ENCODE measurements at regions not wholly inside any gene's neighbourhood (a gene's known extent, or its start where the extent isn't known, plus 50 kb on each side); places are given as distances from the start of the nearest gene placed in this dataset.
A peak's percentile ranks its signal among the peaks of the same experiment; 100 is the strongest.

GRCh38 chr2:234304950-234305349 lies 191.9 kb downstream of the ARL4C start:
- H3K9me3 Mint-ChIP-seq, result no peaks in the 10 kb centered on the region
- Histone ChIP-seq H3K36me3 (ENCODE audit: control insufficient read depth in 2 of 2, extremely low read depth in 1 of 2, insufficient read depth in 1 of 2, low read length in 1 of 2) (no peaks in the 10 kb centered on the region), H3K27ac (ENCODE audit: low read length) (no peak overlapping the region), H3K4me3 (ENCODE audit: control insufficient read depth in 1 of 2, extremely low read depth in 1 of 2, low read length in 1 of 2) (no peak overlapping the region), H3K4me1 (ENCODE audit: control insufficient read depth in 1 of 2, extremely low read depth in 1 of 2, insufficient read depth in 2 of 2, low read length in 2 of 2) (peaks cover 22 to 51% of the 10 kb centered on the region in 2 experiments), H3K9me3 (no peaks in the 10 kb centered on the region), H3K27me3 (replicated peaks in 1 of 2; ENCODE audit: control insufficient read depth in 2 of 2, extremely low read depth in 1 of 2, insufficient read depth in 2 of 2, low read length in 1 of 2) (no peaks in the 10 kb centered on the region)
- DNase-seq (no peak), ATAC-seq (replicated peaks in 1 of 4) (no peak)
- no peaks in the 10 kb centered on the region for H3K36me3 Mint-ChIP-seq
- H3K27me3 Mint-ChIP-seq, result no peaks in the 10 kb centered on the region
- H3K4me3 Mint-ChIP-seq, result no peak overlapping the region
- POLR2A ChIA-PET, result interaction anchor here in 1 of 2 donors (0.9 kb wide), 1 partner anchor 150 kb away, joined by 4 read pairs; no protein-coding TSS in a partner anchor
- no peak overlapping the region for H3K27ac Mint-ChIP-seq
- WGBS (ENCODE audit: insufficient coverage), result 100% methylated on average over 1 of the region's 5 CpGs
- CTCF ChIA-PET, result interaction anchor here in 1 of 2 donors (0.6 kb wide), 2 partner anchors 23 to 58 kb away, joined by 3 to 6 read pairs; no protein-coding TSS in a partner anchor
- peaks cover 57 to 76% (median 65%) of the 10 kb centered on the region in 3 donors for H3K4me1 Mint-ChIP-seq

- Histone ChIP-seq H3K36me3 (ENCODE audit: control insufficient read depth in 2 of 2, extremely low read depth in 1 of 2, insufficient read depth in 1 of 2, low read length in 1 of 2) (no peaks in the 10 kb centered on the region), H3K4me1 (ENCODE audit: control insufficient read depth in 1 of 2, extremely low read depth in 1 of 2, insufficient read depth in 2 of 2, low read length in 2 of 2) (peaks cover 20 to 44% of the 10 kb centered on the region in 2 experiments), H3K27me3 (replicated peaks in 1 of 2; ENCODE audit: control insufficient read depth in 2 of 2, extremely low read depth in 1 of 2, insufficient read depth in 2 of 2, low read length in 1 of 2) (no peaks in the 10 kb centered on the region), H3K27ac (ENCODE audit: low read length) (no peak overlapping the region), H3K4me3 (ENCODE audit: control insufficient read depth in 1 of 2, extremely low read depth in 1 of 2, low read length in 1 of 2) (no peak overlapping the region), H3K9me3 (no peaks in the 10 kb centered on the region)
- Mint-ChIP-seq H3K4me1 (peaks cover 52 to 67% (median 55%) of the 10 kb centered on the region in 3 donors), H3K27ac (peak overlapping the region; percentile 9 to 83), H3K4me3 (no peak overlapping the region), H3K27me3 (no peaks in the 10 kb centered on the region), H3K9me3 (no peaks in the 10 kb centered on the region), H3K36me3 (no peaks in the 10 kb centered on the region)
- WGBS (ENCODE audit: insufficient coverage), result 100% methylated on average over 2 of the region's 4 CpGs
- ChIA-PET POLR2A (no interaction called here), CTCF (interaction anchor here in 1 of 2 donors (1.0 kb wide), 1 partner anchor 13 kb away, joined by 3 read pairs; no protein-coding TSS in a partner anchor)
- DNase-seq (no peak), ATAC-seq (replicated peaks in 1 of 4) (no peak)
Observed at GRCh38 chr2:234302664-234302991, 194.3 kb downstream of the ARL4C start.

GRCh38 chr2:234300932-234301823 lies 195.7 kb downstream of the ARL4C start:
- peak overlapping the region in 2 of 3 donors; percentile 1 to 64 for H3K4me3 Mint-ChIP-seq
- Histone ChIP-seq H3K27me3 (replicated peaks in 1 of 2; ENCODE audit: control insufficient read depth in 2 of 2, extremely low read depth in 1 of 2, insufficient read depth in 2 of 2, low read length in 1 of 2) (no peaks in the 10 kb centered on the region), H3K36me3 (ENCODE audit: control insufficient read depth in 2 of 2, extremely low read depth in 1 of 2, insufficient read depth in 1 of 2, low read length in 1 of 2) (no peaks in the 10 kb centered on the region), H3K4me1 (ENCODE audit: control insufficient read depth in 1 of 2, extremely low read depth in 1 of 2, insufficient read depth in 2 of 2, low read length in 2 of 2) (peaks cover 27 to 51% of the 10 kb centered on the region in 2 experiments), H3K4me3 (ENCODE audit: control insufficient read depth in 1 of 2, extremely low read depth in 1 of 2, low read length in 1 of 2) (no peak overlapping the region), H3K9me3 (no peaks in the 10 kb centered on the region), H3K27ac (ENCODE audit: low read length) (no peak overlapping the region)
- no peaks in the 10 kb centered on the region for H3K9me3 Mint-ChIP-seq
- ATAC-seq (replicated peaks in 1 of 4), result peak; percentile 37 to 55 (median 43)
- DNase-seq, result peak in 2 of 35 experiments; percentile 18 to 28
- peak overlapping the region; percentile 75 to 83 for H3K27ac Mint-ChIP-seq
- 77% methylated on average over 10 of the region's 18 CpGs for WGBS (ENCODE audit: insufficient coverage)
- H3K27me3 Mint-ChIP-seq, result no peaks in the 10 kb centered on the region
- peaks cover 59 to 70% (median 61%) of the 10 kb centered on the region in 3 donors for H3K4me1 Mint-ChIP-seq
- peaks cover 2% of the 10 kb centered on the region for H3K36me3 Mint-ChIP-seq
- ChIA-PET POLR2A (interaction anchor here in 1 of 2 donors (0.6 kb wide), 1 partner anchor 25 kb away, joined by 4 read pairs; no protein-coding TSS in a partner anchor), CTCF (no interaction called here)

GRCh38 chr2:234300391-234300925 lies 196.4 kb downstream of the ARL4C start:
- Mint-ChIP-seq H3K27ac (peak overlapping the region; percentile 15 to 83), H3K4me3 (peak overlapping the region in 1 of 3 donors; percentile 64), H3K4me1 (peaks cover 64 to 71% (median 69%) of the 10 kb centered on the region in 3 donors), H3K9me3 (no peaks in the 10 kb centered on the region), H3K27me3 (no peaks in the 10 kb centered on the region), H3K36me3 (peaks cover 3% of the 10 kb centered on the region)
- Histone ChIP-seq H3K9me3 (no peaks in the 10 kb centered on the region), H3K4me3 (ENCODE audit: control insufficient read depth in 1 of 2, extremely low read depth in 1 of 2, low read length in 1 of 2) (no peak overlapping the region), H3K27me3 (replicated peaks in 1 of 2; ENCODE audit: control insufficient read depth in 2 of 2, extremely low read depth in 1 of 2, insufficient read depth in 2 of 2, low read length in 1 of 2) (no peaks in the 10 kb centered on the region), H3K4me1 (ENCODE audit: control insufficient read depth in 1 of 2, extremely low read depth in 1 of 2, insufficient read depth in 2 of 2, low read length in 2 of 2) (peaks cover 29 to 56% of the 10 kb centered on the region in 2 experiments), H3K36me3 (ENCODE audit: control insufficient read depth in 2 of 2, extremely low read depth in 1 of 2, insufficient read depth in 1 of 2, low read length in 1 of 2) (no peaks in the 10 kb centered on the region), H3K27ac (ENCODE audit: low read length) (peak overlapping the region; percentile 47)
- POLR2A ChIA-PET, result interaction anchor here (0.6 to 1.4 kb wide), 2 partner anchors 26 to 146 kb away, joined by 4 to 5 read pairs; no protein-coding TSS in a partner anchor
- ATAC-seq (replicated peaks in 1 of 4), result peak in 2 of 4 experiments; percentile 64 to 65
- WGBS (ENCODE audit: insufficient coverage), result 70% methylated on average over 3 of the region's 6 CpGs
- CTCF ChIA-PET, result no interaction called here
- DNase-seq, result peak in 8 of 35 experiments; percentile 11 to 55 (median 28)

- H3K9me3 ChIP-seq, result no peaks in the 10 kb centered on the region
- H3K4me1 ChIP-seq (ENCODE audit: control insufficient read depth in 1 of 2, extremely low read depth in 1 of 2, insufficient read depth in 2 of 2, low read length in 2 of 2), result peaks cover 40 to 67% of the 10 kb centered on the region in 2 experiments
- no peaks in the 10 kb centered on the region for H3K36me3 ChIP-seq (ENCODE audit: control insufficient read depth in 2 of 2, extremely low read depth in 1 of 2, insufficient read depth in 1 of 2, low read length in 1 of 2)
- Mint-ChIP-seq H3K27ac (peak overlapping the region; percentile 55 to 59), H3K36me3 (peaks cover 3% of the 10 kb centered on the region), H3K4me1 (peaks cover 74 to 82% (median 81%) of the 10 kb centered on the region in 3 donors), H3K4me3 (peak overlapping the region in 1 of 3 donors; percentile 45), H3K9me3 (no peaks in the 10 kb centered on the region), H3K27me3 (no peaks in the 10 kb centered on the region)
- ATAC-seq (replicated peaks in 1 of 4) (no peak), DNase-seq (no peak)
- ChIA-PET CTCF (no interaction called here), POLR2A (interaction anchor here (0.6 to 1.4 kb wide), 3 partner anchors 147 to 155 kb away, joined by 3 to 6 read pairs (median 5); no protein-coding TSS in a partner anchor)
- no peak overlapping the region for H3K27ac ChIP-seq (ENCODE audit: low read length)
- H3K4me3 ChIP-seq (ENCODE audit: control insufficient read depth in 1 of 2, extremely low read depth in 1 of 2, low read length in 1 of 2), result no peak overlapping the region
- no peaks in the 10 kb centered on the region for H3K27me3 ChIP-seq (replicated peaks in 1 of 2; ENCODE audit: control insufficient read depth in 2 of 2, extremely low read depth in 1 of 2, insufficient read depth in 2 of 2, low read length in 1 of 2)
- WGBS (ENCODE audit: insufficient coverage), result no CpG with 5 or more reads among the region's 3 CpGs
Observed at GRCh38 chr2:234298918-234299317, 198.0 kb downstream of the ARL4C start.

GRCh38 chr2:234296991-234297390 lies 199.9 kb downstream of the ARL4C start:
- no peaks in the 10 kb centered on the region for H3K27me3 Mint-ChIP-seq
- H3K4me1 Mint-ChIP-seq, result peaks cover 85 to 89% (median 88%) of the 10 kb centered on the region in 3 donors
- H3K4me3 Mint-ChIP-seq, result peak overlapping the region in 1 of 3 donors; percentile 48
- H3K4me3 ChIP-seq (ENCODE audit: control insufficient read depth in 1 of 2, extremely low read depth in 1 of 2, low read length in 1 of 2), result no peak overlapping the region
- H3K27ac ChIP-seq (ENCODE audit: low read length), result peak overlapping the region; percentile 40
- peaks cover 52 to 72% of the 10 kb centered on the region in 2 experiments for H3K4me1 ChIP-seq (ENCODE audit: control insufficient read depth in 1 of 2, extremely low read depth in 1 of 2, insufficient read depth in 2 of 2, low read length in 2 of 2)
- peak overlapping the region; percentile 82 to 93 for H3K27ac Mint-ChIP-seq
- no peaks in the 10 kb centered on the region for H3K9me3 ChIP-seq
- CTCF ChIA-PET, result no interaction called here
- POLR2A ChIA-PET, result interaction anchor here in 1 of 2 donors (0.7 kb wide), 1 partner anchor 12 kb away, joined by 3 read pairs; no protein-coding TSS in a partner anchor
- DNase-seq (no peak), ATAC-seq (replicated peaks in 1 of 4) (no peak)
- no peaks in the 10 kb centered on the region for H3K9me3 Mint-ChIP-seq
- 100% methylated on average over 1 of the region's 1 CpG for WGBS (ENCODE audit: insufficient coverage)
- H3K27me3 ChIP-seq (replicated peaks in 1 of 2; ENCODE audit: control insufficient read depth in 2 of 2, extremely low read depth in 1 of 2, insufficient read depth in 2 of 2, low read length in 1 of 2), result no peaks in the 10 kb centered on the region
- no peaks in the 10 kb centered on the region for H3K36me3 ChIP-seq (ENCODE audit: control insufficient read depth in 2 of 2, extremely low read depth in 1 of 2, insufficient read depth in 1 of 2, low read length in 1 of 2)
- peaks cover 3% of the 10 kb centered on the region for H3K36me3 Mint-ChIP-seq
